ENCODE measurements at regions not wholly inside any gene's neighbourhood (a gene's known extent, or its start where the extent isn't known, plus 50 kb on each side); places are given as distances from the start of the nearest gene placed in this dataset.

DNA sequence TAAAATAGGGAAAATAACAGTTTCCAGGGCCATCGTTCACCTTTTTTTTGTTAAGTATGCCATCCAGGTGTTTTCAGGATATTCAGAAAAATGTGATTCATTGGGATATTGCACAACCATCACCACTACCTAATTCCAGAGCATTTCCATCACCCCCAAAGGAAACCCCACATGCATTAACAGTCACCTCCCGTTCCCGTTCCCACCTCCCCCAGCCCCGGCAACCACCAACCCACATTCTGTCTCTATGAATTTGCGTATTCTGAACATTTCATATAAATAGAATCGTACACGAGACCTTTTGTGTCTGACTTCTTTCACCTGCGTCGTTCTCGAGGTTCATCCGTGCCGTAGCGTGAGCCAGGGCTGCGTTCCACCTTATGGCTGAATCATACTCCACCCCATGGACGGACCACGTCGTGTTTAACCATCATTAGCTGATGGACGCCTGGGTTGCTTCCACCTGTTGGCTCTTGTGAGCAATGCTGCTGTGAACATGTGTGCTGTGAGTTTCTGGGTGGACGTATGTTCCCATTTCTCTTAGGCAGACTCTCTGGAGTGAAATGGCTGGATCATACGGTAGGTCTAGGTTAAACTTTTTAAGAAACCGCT lies 51.0 kb upstream of the NCOR2 start:
- ATAC-seq: no peak
- no peak for TF ChIP-seq CTCF (IDR thresholded peaks at IDR 0.05)
- TF ChIP-seq EP300 (IDR thresholded peaks at IDR 0.05): no peak
- no peak for TF ChIP-seq POLR2AphosphoS5 (IDR thresholded peaks at IDR 0.05)
- TF ChIP-seq POLR2A (IDR thresholded peaks at IDR 0.05): no peak
- no peaks in the 10 kb centered on the region for H3K27me3 ChIP-seq
- peaks cover 0 to 3% (median 0%) of the 10 kb centered on the region in 3 donors for H3K9me3 ChIP-seq
- no peak overlapping the region for H3K4me3 ChIP-seq
- no peak overlapping the region for H3K27ac ChIP-seq
- WGBS, 2 donors (ENCODE audit: low coverage in 1 of 2): 85 to 87% methylated on average over 13 to 17 of the region's 21 CpGs
- no peaks in the 10 kb centered on the region for H3K36me3 ChIP-seq
- peaks cover 4 to 32% (median 16%) of the 10 kb centered on the region in 3 donors for H3K4me1 ChIP-seq

GRCh38 chr12:124617615-124618014 lies 50.2 kb upstream of the NCOR2 start:
- no peak for ATAC-seq
- no peaks in the 10 kb centered on the region for H3K9me3 ChIP-seq
- H3K27ac ChIP-seq: no peak overlapping the region
- WGBS, 2 donors (ENCODE audit: low coverage in 1 of 2): no CpG with 5 or more reads among the region's 19 CpGs
- H3K4me1 ChIP-seq: peaks cover 4 to 34% (median 16%) of the 10 kb centered on the region in 3 donors
- H3K4me3 ChIP-seq: no peak overlapping the region
- H3K27me3 ChIP-seq: no peaks in the 10 kb centered on the region
- H3K36me3 ChIP-seq: no peaks in the 10 kb centered on the region
- no peak for TF ChIP-seq POLR2AphosphoS5 (IDR thresholded peaks at IDR 0.05)
- no peak for TF ChIP-seq EP300 (IDR thresholded peaks at IDR 0.05)
- no peak for TF ChIP-seq CTCF (IDR thresholded peaks at IDR 0.05)
- TF ChIP-seq POLR2A (IDR thresholded peaks at IDR 0.05): no peak

Data from gastroesophageal sphincter (tissue), 4 donors.